Hepatocyte (in vitro differentiated cells): ENCODE measurements at regions not wholly inside any gene's neighbourhood (a gene's known extent, or its start where the extent isn't known, plus 50 kb on each side); places are given as distances from the start of the nearest gene placed in this dataset.

ENCODE experiments used
- DNase-seq: peaks from one replicate; pipeline ENCODE4 v3.0.0-alpha.2; 2016; ENCODE audit warnings: low spot score
- H2AFZ ChIP-seq: fragments of 200-600 bp; sonication (generic); 2 replicates; pipeline ENCODE4 v1.6.0; 2016; ENCODE audit warnings: antibody characterized with exemption, mild to moderate bottlenecking
- H3K27ac ChIP-seq: fragments of 200-600 bp; sonication (generic); 2 replicates; pipeline ENCODE4 v1.5.1; 2016; ENCODE audit warnings: mild to moderate bottlenecking
- H3K27me3 ChIP-seq: fragments of 200-600 bp; sonication (generic); 2 replicates; pipeline ENCODE4 v1.6.1; 2016
- H3K36me3 ChIP-seq: fragments of 200-600 bp; sonication (generic); replicated peaks from 2 replicates; pipeline ENCODE4 v1.5.1; 2016; ENCODE audit warnings: low read depth; ENCODE audit not compliant: insufficient read depth
- H3K4me1 ChIP-seq: fragments of 200-600 bp; sonication (generic); 2 replicates; pipeline ENCODE4 v1.5.1; 2016; ENCODE audit warnings: mild to moderate bottlenecking, moderate library complexity; ENCODE audit not compliant: insufficient read depth
- H3K4me2 ChIP-seq: fragments of 200-600 bp; sonication (generic); 2 replicates; pipeline ENCODE4 v1.6.0; 2016
- H3K4me3 ChIP-seq: fragments of 200-600 bp; sonication (generic); 2 replicates; pipeline ENCODE4 v1.5.1; 2016; ENCODE audit warnings: mild to moderate bottlenecking
- H3K79me2 ChIP-seq: fragments of 200-600 bp; sonication (generic); 2 replicates; pipeline ENCODE4 v1.6.0; 2017; ENCODE audit warnings: mild to moderate bottlenecking
- H3K9me2 ChIP-seq: fragments of 200-600 bp; sonication (generic); replicated peaks from 2 replicates; pipeline ENCODE4 v1.6.0; 2017; ENCODE audit warnings: mild to moderate bottlenecking; ENCODE audit not compliant: insufficient read depth
- H3K9me3 ChIP-seq: fragments of 200-600 bp; sonication (generic); 2 replicates; pipeline ENCODE4 v1.5.1; 2016; ENCODE audit warnings: low read depth, mild to moderate bottlenecking
- H4K20me1 ChIP-seq: fragments of 200-600 bp; sonication (generic); 2 replicates; pipeline ENCODE4 v1.6.0; 2016; ENCODE audit warnings: mild to moderate bottlenecking; ENCODE audit not compliant: insufficient read depth, poor library complexity, severe bottlenecking
- EZH2 ChIP-seq: fragments of 200-600 bp; sonication (generic); IDR thresholded peaks from 2 replicates; pipeline ENCODE4 v1.6.1; 2016; ENCODE audit warnings: antibody characterized with exemption, mild to moderate bottlenecking, borderline replicate concordance
- EZH2phosphoT487 ChIP-seq: fragments of 200-600 bp; sonication (generic); IDR thresholded peaks from one replicate; pipeline ENCODE4 v1.6.1; 2018; ENCODE audit warnings: antibody characterized with exemption, mild to moderate bottlenecking, low read depth, moderate library complexity; ENCODE audit not compliant: unreplicated experiment, severe bottlenecking
- WGBS: methylation state at CpG from one replicate; pipeline ENCODE4 v1.1.6; 2016; ENCODE audit warnings: low lambda C conversion rate; ENCODE audit errors: missing lambda C conversion rate; 5-methylcytosine and 5-hydroxymethylcytosine counted together
- TF ChIP-seq, protein P1 (sequence below): fragments of 200-600 bp; sonication (generic); IDR thresholded peaks from 2 replicates; pipeline ENCODE4 v1.5.1; 2016; ENCODE audit warnings: antibody characterized with exemption, mild to moderate bottlenecking; ENCODE audit not compliant: poor library complexity

DNA sequence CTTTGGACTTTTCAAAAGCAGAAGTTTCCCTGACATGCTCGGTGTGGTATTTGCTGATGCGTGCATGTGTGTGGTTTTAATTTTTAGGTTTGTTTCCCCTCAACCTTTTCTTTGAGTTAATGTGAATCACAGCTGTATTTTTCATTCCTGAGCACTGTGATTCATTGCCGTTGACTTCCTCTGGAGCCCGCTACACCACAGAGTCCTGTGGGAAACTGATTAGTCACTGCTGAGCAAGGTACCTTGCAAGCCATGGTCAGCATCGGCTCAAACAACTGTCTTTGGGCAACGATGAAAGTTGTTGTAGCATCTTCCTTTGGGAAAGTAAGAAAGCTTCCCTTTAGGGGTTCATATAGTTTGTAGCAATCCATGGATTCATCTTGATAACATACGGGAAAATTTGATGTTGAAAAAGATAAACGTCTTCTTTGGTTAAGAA, 57.5 kb downstream of the RIN2 start:
- H3K4me2 ChIP-seq: no peak overlapping the region
- H3K9me2 ChIP-seq: no peaks in the 10 kb centered on the region
- no peaks in the 10 kb centered on the region for H3K9me3 ChIP-seq
- TF ChIP-seq EZH2phosphoT487: no peak
- TF ChIP-seq, protein P1, sequence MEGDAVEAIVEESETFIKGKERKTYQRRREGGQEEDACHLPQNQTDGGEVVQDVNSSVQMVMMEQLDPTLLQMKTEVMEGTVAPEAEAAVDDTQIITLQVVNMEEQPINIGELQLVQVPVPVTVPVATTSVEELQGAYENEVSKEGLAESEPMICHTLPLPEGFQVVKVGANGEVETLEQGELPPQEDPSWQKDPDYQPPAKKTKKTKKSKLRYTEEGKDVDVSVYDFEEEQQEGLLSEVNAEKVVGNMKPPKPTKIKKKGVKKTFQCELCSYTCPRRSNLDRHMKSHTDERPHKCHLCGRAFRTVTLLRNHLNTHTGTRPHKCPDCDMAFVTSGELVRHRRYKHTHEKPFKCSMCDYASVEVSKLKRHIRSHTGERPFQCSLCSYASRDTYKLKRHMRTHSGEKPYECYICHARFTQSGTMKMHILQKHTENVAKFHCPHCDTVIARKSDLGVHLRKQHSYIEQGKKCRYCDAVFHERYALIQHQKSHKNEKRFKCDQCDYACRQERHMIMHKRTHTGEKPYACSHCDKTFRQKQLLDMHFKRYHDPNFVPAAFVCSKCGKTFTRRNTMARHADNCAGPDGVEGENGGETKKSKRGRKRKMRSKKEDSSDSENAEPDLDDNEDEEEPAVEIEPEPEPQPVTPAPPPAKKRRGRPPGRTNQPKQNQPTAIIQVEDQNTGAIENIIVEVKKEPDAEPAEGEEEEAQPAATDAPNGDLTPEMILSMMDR: peak; percentile 17
- no peaks in the 10 kb centered on the region for H3K4me1 ChIP-seq
- no peak overlapping the region for H2AFZ ChIP-seq
- H3K79me2 ChIP-seq: no peaks in the 10 kb centered on the region
- no peak overlapping the region for H3K4me3 ChIP-seq
- H3K27ac ChIP-seq: no peak overlapping the region
- WGBS: 64% methylated on average over 8 of the region's 8 CpGs
- DNase-seq: peak; percentile 48
- no peaks in the 10 kb centered on the region for H3K36me3 ChIP-seq
- H3K27me3 ChIP-seq: no peaks in the 10 kb centered on the region
- H4K20me1 ChIP-seq: no peaks in the 10 kb centered on the region

DNA sequence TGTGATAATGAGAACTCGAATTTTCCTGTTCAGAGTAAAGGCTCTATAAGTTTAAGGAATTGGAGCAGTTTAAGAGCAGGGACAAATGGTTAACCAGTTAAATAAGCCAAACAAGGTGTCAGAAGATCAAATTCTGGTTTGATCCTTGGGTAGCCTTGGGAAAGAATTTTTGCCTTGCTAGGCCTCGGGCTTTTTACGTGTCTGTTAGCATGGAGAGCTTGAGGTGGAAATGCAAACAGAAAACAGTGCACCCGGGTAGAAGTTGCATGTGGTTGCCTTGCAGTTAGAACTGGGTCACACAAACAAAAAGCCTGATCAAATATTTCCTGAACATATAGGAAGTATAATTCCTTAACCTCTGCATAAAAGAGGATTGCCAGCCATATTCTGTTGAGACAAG, 58.3 kb downstream of the RIN2 start:
- 88% methylated on average over 4 of the region's 4 CpGs for WGBS
- H3K27me3 ChIP-seq: no peaks in the 10 kb centered on the region
- no peaks in the 10 kb centered on the region for H3K9me2 ChIP-seq
- no peak for DNase-seq
- no peaks in the 10 kb centered on the region for H3K79me2 ChIP-seq
- H3K27ac ChIP-seq: no peak overlapping the region
- TF ChIP-seq EZH2phosphoT487 (no peak), EZH2 (no peak)
- H2AFZ ChIP-seq: no peak overlapping the region
- H4K20me1 ChIP-seq: no peaks in the 10 kb centered on the region
- no peaks in the 10 kb centered on the region for H3K9me3 ChIP-seq
- no peak overlapping the region for H3K4me2 ChIP-seq
- no peaks in the 10 kb centered on the region for H3K4me1 ChIP-seq
- H3K36me3 ChIP-seq: no peaks in the 10 kb centered on the region
- H3K4me3 ChIP-seq: no peak overlapping the region

DNA sequence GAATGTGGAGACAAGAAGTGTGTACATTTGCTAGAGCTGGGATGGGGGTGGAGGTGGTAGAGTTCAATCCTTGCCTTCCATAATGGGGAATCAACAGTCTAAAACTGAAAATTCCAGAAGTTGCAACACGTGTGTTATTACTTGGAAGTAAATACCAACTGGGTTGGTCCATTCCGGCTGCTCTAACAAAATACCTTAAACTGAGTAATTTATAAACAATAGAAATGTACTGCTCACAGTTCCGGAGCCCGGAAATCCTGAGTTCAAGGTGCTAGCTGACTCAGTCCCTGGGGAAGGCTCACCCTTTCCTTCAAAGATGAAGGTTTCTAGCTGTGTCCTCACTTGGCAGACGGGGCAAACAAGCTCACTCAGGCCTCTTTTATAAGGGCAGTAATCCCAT, 59.0 kb downstream of the RIN2 start:
- Histone ChIP-seq H3K79me2 (no peaks in the 10 kb centered on the region), H3K36me3 (no peaks in the 10 kb centered on the region), H3K9me2 (no peaks in the 10 kb centered on the region), H2AFZ (no peak overlapping the region), H3K9me3 (no peaks in the 10 kb centered on the region), H4K20me1 (no peaks in the 10 kb centered on the region), H3K4me2 (no peak overlapping the region), H3K27me3 (no peaks in the 10 kb centered on the region), H3K4me3 (no peak overlapping the region), H3K27ac (no peak overlapping the region), H3K4me1 (no peaks in the 10 kb centered on the region)
- no peak for DNase-seq
- TF ChIP-seq, protein P1: no peak
- no peak for TF ChIP-seq EZH2
- TF ChIP-seq EZH2phosphoT487: no peak
- WGBS: 92% methylated on average over 5 of the region's 5 CpGs

DNA sequence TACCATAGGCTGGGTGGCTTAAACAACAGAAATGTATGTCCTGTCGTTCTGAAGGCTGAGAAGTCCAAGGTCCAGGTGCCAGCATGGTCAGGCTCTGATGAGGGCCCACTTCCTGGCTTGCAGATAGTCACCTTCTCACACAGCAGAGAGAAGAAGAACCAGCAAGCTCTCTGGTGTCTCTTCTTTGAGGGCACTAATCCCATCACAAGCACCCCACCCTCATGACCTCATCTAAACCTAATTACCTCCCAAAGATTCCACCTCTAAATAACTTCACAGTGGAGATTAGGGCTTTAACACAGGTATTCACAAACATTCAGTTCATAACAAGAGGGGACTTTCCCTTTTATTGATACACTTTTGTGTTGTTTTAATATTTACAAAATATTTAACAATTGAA, 61.1 kb downstream of the RIN2 start:
- no peaks in the 10 kb centered on the region for H3K9me3 ChIP-seq
- DNase-seq: no peak
- no peak overlapping the region for H3K27ac ChIP-seq
- no peaks in the 10 kb centered on the region for H3K27me3 ChIP-seq
- no peaks in the 10 kb centered on the region for H3K9me2 ChIP-seq
- WGBS: 89% methylated on average over 1 of the region's 1 CpG
- H3K4me3 ChIP-seq: no peak overlapping the region
- no peaks in the 10 kb centered on the region for H4K20me1 ChIP-seq
- H3K4me1 ChIP-seq: no peaks in the 10 kb centered on the region
- TF ChIP-seq EZH2phosphoT487: no peak
- TF ChIP-seq, protein P1: no peak
- no peak for TF ChIP-seq EZH2
- no peak overlapping the region for H2AFZ ChIP-seq
- no peaks in the 10 kb centered on the region for H3K36me3 ChIP-seq
- H3K4me2 ChIP-seq: no peak overlapping the region
- H3K79me2 ChIP-seq: no peaks in the 10 kb centered on the region
